GM23338 (cell line): ENCODE measurements at regions not wholly inside any gene's neighbourhood (a gene's known extent, or its start where the extent isn't known, plus 50 kb on each side); places are given as distances from the start of the nearest gene placed in this dataset.

Experiments
- ATAC-seq: fragments of 200-7000 bp; cut with Tn5 transposase; 3 replicates; pipeline ENCODE4 v1.9.1; 2020
- DNase-seq: peaks from one replicate; pipeline ENCODE4 v3.0.0-alpha.2; 2015; ENCODE audit warnings: low spot score
- H2AFZ ChIP-seq: fragments of 200-600 bp; sonication (generic); 2 replicates; pipeline ENCODE4 v1.8.0; 2016; ENCODE audit warnings: antibody characterized with exemption, mild to moderate bottlenecking, moderate library complexity
- H3F3A ChIP-seq: fragments of 200-600 bp; sonication (generic); replicated peaks from 2 replicates; pipeline ENCODE4 v1.8.0; 2017; ENCODE audit warnings: antibody characterized with exemption, mixed run types, low read depth
- H3K27ac ChIP-seq: fragments of 200-600 bp; sonication (generic); 2 replicates; pipeline ENCODE4 v1.6.1; 2016; ENCODE audit warnings: low read depth
- H3K27me3 ChIP-seq: fragments of 200-600 bp; sonication (generic); 2 replicates; pipeline ENCODE4 v1.8.0; 2016; ENCODE audit warnings: mild to moderate bottlenecking, mixed run types, moderate library complexity; ENCODE audit not compliant: insufficient read depth
- H3K36me3 ChIP-seq: fragments of 200-600 bp; sonication (generic); 2 replicates; pipeline ENCODE4 v1.8.0; 2016; ENCODE audit warnings: mild to moderate bottlenecking; ENCODE audit not compliant: insufficient read depth
- H3K4me1 ChIP-seq: fragments of 200-600 bp; sonication (generic); 2 replicates; pipeline ENCODE4 v1.8.0; 2016; ENCODE audit warnings: mild to moderate bottlenecking, moderate library complexity; ENCODE audit not compliant: insufficient read depth
- H3K4me2 ChIP-seq: fragments of 200-600 bp; sonication (generic); 2 replicates; pipeline ENCODE4 v1.7.1; 2017; ENCODE audit warnings: mixed run types
- H3K4me3 ChIP-seq: fragments of 200-600 bp; sonication (generic); 2 replicates; pipeline ENCODE4 v1.6.1; 2016; ENCODE audit warnings: mixed run types
- H3K79me2 ChIP-seq: fragments of 200-600 bp; sonication (generic); replicated peaks from 2 replicates; pipeline ENCODE4 v1.8.0; 2017; ENCODE audit warnings: mild to moderate bottlenecking; ENCODE audit not compliant: insufficient read depth
- H3K9me2 ChIP-seq: fragments of 200-600 bp; sonication (generic); 2 replicates; pipeline ENCODE4 v1.8.0; 2017; ENCODE audit not compliant: insufficient read depth
- H4K20me1 ChIP-seq: fragments of 200-600 bp; sonication (generic); replicated peaks from 2 replicates; pipeline ENCODE4 v1.8.0; 2017; ENCODE audit warnings: mild to moderate bottlenecking; ENCODE audit not compliant: insufficient read depth
- H3K27ac Mint-ChIP-seq: 2 replicates; pipeline ENCODE4 v1.8.0; 2020; ENCODE audit warnings: inconsistent platforms, mild to moderate bottlenecking, moderate library complexity, mixed read lengths
- H3K27me3 Mint-ChIP-seq: 3 replicates; pipeline ENCODE4 v1.8.0; 2022; ENCODE audit warnings: low read depth, mild to moderate bottlenecking, moderate library complexity, mixed read lengths, inconsistent platforms; ENCODE audit not compliant: insufficient read depth, poor library complexity
- H3K36me3 Mint-ChIP-seq: 3 replicates; pipeline ENCODE4 v1.8.0; 2021; ENCODE audit warnings: low read depth, mild to moderate bottlenecking, inconsistent platforms, moderate library complexity, mixed read lengths
- H3K4me1 Mint-ChIP-seq: 3 replicates; pipeline ENCODE4 v1.8.0; 2020; ENCODE audit warnings: mild to moderate bottlenecking, inconsistent platforms, mixed read lengths
- H3K4me3 Mint-ChIP-seq: 3 replicates; pipeline ENCODE4 v1.8.0; 2021; ENCODE audit warnings: moderate library complexity, mild to moderate bottlenecking, inconsistent platforms, mixed read lengths
- H3K9me3 Mint-ChIP-seq: 3 replicates; pipeline ENCODE4 v1.8.0; 2020; ENCODE audit warnings: moderate library complexity, mild to moderate bottlenecking, inconsistent platforms, mixed read lengths
- CREB1 ChIP-seq: fragments of 250-450 bp; sonication (Bioruptor Pico); IDR thresholded peaks from 2 replicates; pipeline ENCODE4 v1.5.0; 2020; ENCODE audit warnings: low read depth, mild to moderate bottlenecking, moderate library complexity
- ETS1 ChIP-seq: IDR thresholded peaks from 2 replicates; pipeline ENCODE4 v1.6.1; 2016; ENCODE audit warnings: antibody characterized with exemption
- EZH2 ChIP-seq: fragments of 200-600 bp; sonication (generic); IDR thresholded peaks from one replicate; pipeline ENCODE4 v1.8.0; 2017; ENCODE audit warnings: antibody characterized with exemption, mild to moderate bottlenecking, low read depth; ENCODE audit not compliant: unreplicated experiment
- EZH2phosphoT487 ChIP-seq: fragments of 200-600 bp; sonication (generic); IDR thresholded peaks from one replicate; pipeline ENCODE4 v1.8.1; 2018; ENCODE audit warnings: antibody characterized with exemption; ENCODE audit not compliant: unreplicated experiment
- JUNB ChIP-seq: IDR thresholded peaks from one replicate; pipeline ENCODE4 v1.6.1; 2016; ENCODE audit warnings: antibody characterized with exemption; ENCODE audit not compliant: unreplicated experiment
- NANOG ChIP-seq: IDR thresholded peaks from 2 replicates; pipeline ENCODE4 v1.6.1; 2016; ENCODE audit warnings: antibody characterized with exemption, borderline replicate concordance
- POLR2AphosphoS5 ChIP-seq: IDR thresholded peaks from 2 replicates; pipeline ENCODE4 v1.6.1; 2016; ENCODE audit warnings: antibody characterized with exemption, low read depth
- REST ChIP-seq: IDR thresholded peaks from one replicate; pipeline ENCODE4 v1.6.1; 2018; ENCODE audit warnings: antibody characterized with exemption; ENCODE audit not compliant: unreplicated experiment
- STAT1 ChIP-seq: IDR thresholded peaks from one replicate; pipeline ENCODE4 v1.6.1; 2016; ENCODE audit warnings: antibody characterized with exemption; ENCODE audit not compliant: unreplicated experiment
- ZNF114 ChIP-seq: fragments of 250-450 bp; sonication (Bioruptor Pico); IDR thresholded peaks from 2 replicates; pipeline ENCODE4 v1.5.0; 2020; ENCODE audit warnings: mild to moderate bottlenecking, moderate library complexity
- ZNF331 ChIP-seq: fragments of 250-450 bp; sonication (Bioruptor Pico); IDR thresholded peaks from 2 replicates; pipeline ENCODE4 v1.5.0; 2020; ENCODE audit warnings: low read depth, mild to moderate bottlenecking, moderate library complexity
- ZNF462 ChIP-seq: fragments of 250-450 bp; sonication (Bioruptor Pico); IDR thresholded peaks from 2 replicates; pipeline ENCODE4 v1.5.0; 2020; ENCODE audit warnings: mild to moderate bottlenecking, moderate library complexity
- TF ChIP-seq, protein P1 (sequence below), 2 experiments: fragments of 200-600 bp in 1 of 2; sonication (generic) in 1 of 2; conservative IDR thresholded peaks; 2 replicates each; pipeline versions ENCODE4 v1.5.1 to v1.6.1; 2016 to 2017; ENCODE audit warnings: antibody characterized with exemption in 2 of 2, low read depth in 2 of 2, mild to moderate bottlenecking in 2 of 2, moderate library complexity in 1 of 2

DNA sequence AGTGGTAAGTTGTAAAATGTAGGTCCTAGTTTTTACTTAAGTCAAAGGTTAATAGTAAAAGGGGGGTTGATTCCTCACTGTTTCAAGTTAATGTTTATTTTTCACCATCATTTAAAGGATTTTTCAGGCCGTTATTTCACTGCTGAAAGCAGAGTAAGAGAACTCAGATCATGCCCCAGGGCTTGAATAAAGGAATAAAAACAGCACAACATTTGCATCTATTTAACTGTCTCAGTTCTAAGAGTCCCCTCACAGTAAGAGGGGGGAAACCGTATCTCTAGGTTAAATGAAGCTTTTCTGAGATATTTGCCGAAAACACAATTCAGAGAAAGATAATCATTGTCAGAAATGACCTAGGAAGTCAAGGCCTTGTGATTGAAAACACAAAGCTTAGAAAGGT, 138.2 kb upstream of the KCTD1 start:
- H3K4me3 Mint-ChIP-seq = no peak overlapping the region
- no peak for DNase-seq
- no peaks in the 10 kb centered on the region for H3K36me3 Mint-ChIP-seq
- Histone ChIP-seq H3K36me3 (no peaks in the 10 kb centered on the region), H3K27me3 (peaks cover 30% of the 10 kb centered on the region), H3F3A (no peaks in the 10 kb centered on the region), H3K4me1 (peaks cover 31% of the 10 kb centered on the region), H2AFZ (no peak overlapping the region), H3K9me2 (peaks cover 5% of the 10 kb centered on the region), H3K79me2 (no peaks in the 10 kb centered on the region), H3K4me3 (no peak overlapping the region), H3K27ac (no peak overlapping the region), H4K20me1 (no peaks in the 10 kb centered on the region), H3K4me2 (0 out of 2 replicates have a peak overlapping the region, but pooled peaks have one; percentile 11)
- H3K27ac Mint-ChIP-seq = peak overlapping the region; percentile 36; the same call in 1 of the 2 replicates
- TF ChIP-seq NANOG = no peak
- TF ChIP-seq REST = no peak
- TF ChIP-seq POLR2AphosphoS5 = no peak
- no peak for TF ChIP-seq STAT1
- TF ChIP-seq, protein P1, sequence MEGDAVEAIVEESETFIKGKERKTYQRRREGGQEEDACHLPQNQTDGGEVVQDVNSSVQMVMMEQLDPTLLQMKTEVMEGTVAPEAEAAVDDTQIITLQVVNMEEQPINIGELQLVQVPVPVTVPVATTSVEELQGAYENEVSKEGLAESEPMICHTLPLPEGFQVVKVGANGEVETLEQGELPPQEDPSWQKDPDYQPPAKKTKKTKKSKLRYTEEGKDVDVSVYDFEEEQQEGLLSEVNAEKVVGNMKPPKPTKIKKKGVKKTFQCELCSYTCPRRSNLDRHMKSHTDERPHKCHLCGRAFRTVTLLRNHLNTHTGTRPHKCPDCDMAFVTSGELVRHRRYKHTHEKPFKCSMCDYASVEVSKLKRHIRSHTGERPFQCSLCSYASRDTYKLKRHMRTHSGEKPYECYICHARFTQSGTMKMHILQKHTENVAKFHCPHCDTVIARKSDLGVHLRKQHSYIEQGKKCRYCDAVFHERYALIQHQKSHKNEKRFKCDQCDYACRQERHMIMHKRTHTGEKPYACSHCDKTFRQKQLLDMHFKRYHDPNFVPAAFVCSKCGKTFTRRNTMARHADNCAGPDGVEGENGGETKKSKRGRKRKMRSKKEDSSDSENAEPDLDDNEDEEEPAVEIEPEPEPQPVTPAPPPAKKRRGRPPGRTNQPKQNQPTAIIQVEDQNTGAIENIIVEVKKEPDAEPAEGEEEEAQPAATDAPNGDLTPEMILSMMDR (conservative IDR thresholded peaks at IDR 0.05; ENCODE audit: low read depth in 2 of 2) = no peak
- no peak for TF ChIP-seq EZH2phosphoT487
- TF ChIP-seq EZH2 = no peak
- no peak for TF ChIP-seq CREB1
- no peak for TF ChIP-seq JUNB
- no peak for TF ChIP-seq ZNF462 (CRISPR knock-in tag)
- no peak for TF ChIP-seq ETS1
- no peak for TF ChIP-seq ZNF114 (CRISPR knock-in tag)
- TF ChIP-seq ZNF331 (CRISPR knock-in tag) = no peak
- H3K27me3 Mint-ChIP-seq = peaks cover 4% of the 10 kb centered on the region
- peak; percentile 59; the same call in 2 of the 3 replicates for ATAC-seq
- H3K4me1 Mint-ChIP-seq = peaks cover 25% of the 10 kb centered on the region
- no peaks in the 10 kb centered on the region; the same call in 2 of the 3 replicates for H3K9me3 Mint-ChIP-seq
